ENCODE measurements at regions not wholly inside any gene's neighbourhood (a gene's known extent, or its start where the extent isn't known, plus 50 kb on each side); places are given as distances from the start of the nearest gene placed in this dataset.

- no peaks in the 10 kb centered on the region for H3K27me3 ChIP-seq
- no peak for TF ChIP-seq CTCF (IDR thresholded peaks at IDR 0.05)
- DNase-seq (no peak), ATAC-seq (no peak)
- H3K4me1 ChIP-seq, result no peaks in the 10 kb centered on the region
- H3K4me3 ChIP-seq, result no peak overlapping the region
- no peaks in the 10 kb centered on the region for H3K36me3 ChIP-seq
- intact Hi-C loops (cut with DNase I), result no loop called here
- no peaks in the 10 kb centered on the region for H3K9me3 ChIP-seq
- H3K27ac ChIP-seq, result no peak overlapping the region
Observed at GRCh38 chr16:62321606-62322005, 285.4 kb upstream of the CDH8 start.

- ATAC-seq (no peak), DNase-seq (no peak)
- H3K27ac ChIP-seq, result no peak overlapping the region
- intact Hi-C loops (cut with DNase I), result no loop called here
- no peaks in the 10 kb centered on the region for H3K9me3 ChIP-seq
- no peaks in the 10 kb centered on the region for H3K36me3 ChIP-seq
- no peak for TF ChIP-seq CTCF (IDR thresholded peaks at IDR 0.05)
- no peaks in the 10 kb centered on the region for H3K4me1 ChIP-seq
- H3K27me3 ChIP-seq, result no peaks in the 10 kb centered on the region
- H3K4me3 ChIP-seq, result no peak overlapping the region
Observed at GRCh38 chr16:62298600-62298999, 262.4 kb upstream of the CDH8 start.

GRCh38 chr16:62294213-62294972 lies 258.2 kb upstream of the CDH8 start:
- Histone ChIP-seq H3K27ac (no peak overlapping the region), H3K4me1 (no peaks in the 10 kb centered on the region), H3K9me3 (no peaks in the 10 kb centered on the region), H3K27me3 (no peaks in the 10 kb centered on the region), H3K36me3 (no peaks in the 10 kb centered on the region), H3K4me3 (no peak overlapping the region)
- ATAC-seq (no peak), DNase-seq (no peak)
- intact Hi-C loops (cut with DNase I), result no loop called here
- no peak for TF ChIP-seq CTCF (IDR thresholded peaks at IDR 0.05)

- Histone ChIP-seq H3K4me3 (no peak overlapping the region), H3K9me3 (no peaks in the 10 kb centered on the region), H3K27me3 (no peaks in the 10 kb centered on the region), H3K4me1 (no peaks in the 10 kb centered on the region), H3K27ac (no peak overlapping the region), H3K36me3 (no peaks in the 10 kb centered on the region)
- TF ChIP-seq CTCF (IDR thresholded peaks at IDR 0.05), result no peak
- no peak for ATAC-seq
- DNase-seq, result no peak
- intact Hi-C loops (cut with DNase I), result no loop called here
Observed at GRCh38 chr16:62288990-62289629, 252.9 kb upstream of the CDH8 start.

GRCh38 chr16:62280506-62280905 lies 244.3 kb upstream of the CDH8 start:
- Histone ChIP-seq H3K27ac (no peak overlapping the region), H3K4me1 (no peaks in the 10 kb centered on the region), H3K27me3 (no peaks in the 10 kb centered on the region), H3K4me3 (no peak overlapping the region), H3K9me3 (no peaks in the 10 kb centered on the region), H3K36me3 (no peaks in the 10 kb centered on the region)
- DNase-seq (no peak), ATAC-seq (no peak)
- no peak for TF ChIP-seq CTCF (IDR thresholded peaks at IDR 0.05)
- intact Hi-C loops (cut with DNase I), result no loop called here

Data from upper lobe of right lung (tissue), 1 donor.